ENCODE measurements at regions not wholly inside any gene's neighbourhood (a gene's known extent, or its start where the extent isn't known, plus 50 kb on each side); places are given as distances from the start of the nearest gene placed in this dataset.

- TF ChIP-seq, protein P1, sequence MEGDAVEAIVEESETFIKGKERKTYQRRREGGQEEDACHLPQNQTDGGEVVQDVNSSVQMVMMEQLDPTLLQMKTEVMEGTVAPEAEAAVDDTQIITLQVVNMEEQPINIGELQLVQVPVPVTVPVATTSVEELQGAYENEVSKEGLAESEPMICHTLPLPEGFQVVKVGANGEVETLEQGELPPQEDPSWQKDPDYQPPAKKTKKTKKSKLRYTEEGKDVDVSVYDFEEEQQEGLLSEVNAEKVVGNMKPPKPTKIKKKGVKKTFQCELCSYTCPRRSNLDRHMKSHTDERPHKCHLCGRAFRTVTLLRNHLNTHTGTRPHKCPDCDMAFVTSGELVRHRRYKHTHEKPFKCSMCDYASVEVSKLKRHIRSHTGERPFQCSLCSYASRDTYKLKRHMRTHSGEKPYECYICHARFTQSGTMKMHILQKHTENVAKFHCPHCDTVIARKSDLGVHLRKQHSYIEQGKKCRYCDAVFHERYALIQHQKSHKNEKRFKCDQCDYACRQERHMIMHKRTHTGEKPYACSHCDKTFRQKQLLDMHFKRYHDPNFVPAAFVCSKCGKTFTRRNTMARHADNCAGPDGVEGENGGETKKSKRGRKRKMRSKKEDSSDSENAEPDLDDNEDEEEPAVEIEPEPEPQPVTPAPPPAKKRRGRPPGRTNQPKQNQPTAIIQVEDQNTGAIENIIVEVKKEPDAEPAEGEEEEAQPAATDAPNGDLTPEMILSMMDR (IDR thresholded peaks at IDR 0.05; ENCODE audit: low read depth, low read length): no peak
- TF ChIP-seq POLR2A (IDR thresholded peaks at IDR 0.05; ENCODE audit: extremely low read depth, insufficient read length) (no peak), MAX (IDR thresholded peaks at IDR 0.05; ENCODE audit: low read depth, low read length) (no peak), MYC (IDR thresholded peaks at IDR 0.05; ENCODE audit: low read depth, low read length) (no peak)
These were observed 431.5 kb downstream of the BCL11B start for GRCh38 chr14:98840511-98840910.

Data from NB4 (cell line).